ENCODE measurements at regions not wholly inside any gene's neighbourhood (a gene's known extent, or its start where the extent isn't known, plus 50 kb on each side); places are given as distances from the start of the nearest gene placed in this dataset.

DNA sequence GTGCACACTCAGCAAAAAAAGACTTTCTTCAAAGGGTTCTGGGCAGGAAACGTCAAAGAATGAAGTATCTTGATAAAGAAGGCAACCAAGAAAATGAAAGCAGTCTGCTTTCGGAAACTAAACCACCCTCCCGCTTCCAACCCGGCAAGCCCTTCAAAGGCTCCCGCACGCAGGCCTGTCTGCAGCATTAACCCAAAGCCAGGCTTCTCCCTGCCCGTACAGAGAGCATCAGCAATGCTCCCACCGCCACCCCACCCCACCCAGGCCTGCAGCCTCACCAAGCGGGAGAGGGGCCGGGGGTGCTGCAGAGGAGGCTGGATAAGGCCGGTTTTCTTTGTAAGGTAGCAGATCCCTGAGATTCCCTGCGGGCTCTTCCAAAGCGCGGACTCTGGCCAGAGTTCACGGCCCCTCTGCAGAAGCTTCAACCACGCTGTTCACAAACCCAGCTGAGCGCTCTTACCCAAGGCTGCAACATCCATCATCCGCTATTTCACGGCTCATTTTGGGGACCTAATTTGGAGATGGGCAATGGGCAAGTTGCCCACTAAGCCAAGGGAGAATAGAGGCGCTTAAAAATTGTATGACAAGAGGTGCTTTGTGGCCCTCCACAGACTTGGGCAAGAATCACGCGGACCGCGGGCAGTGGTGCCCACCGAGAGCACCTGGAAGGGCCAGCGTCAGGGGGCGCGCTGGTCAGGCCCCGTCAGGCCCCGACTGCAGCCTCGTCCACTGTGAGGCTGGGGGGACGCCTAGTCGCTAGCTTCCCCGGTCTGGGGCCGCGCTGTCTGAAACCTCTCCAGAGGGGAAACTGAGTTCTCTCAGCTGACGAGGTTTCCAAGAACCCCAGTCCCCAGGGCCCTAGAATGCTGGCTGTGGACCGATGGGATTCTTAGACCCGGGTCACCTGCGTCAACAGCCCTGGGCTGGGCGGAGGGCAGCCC lies 225.4 kb upstream of the ID2 start:
- Histone ChIP-seq H3K4me3 (ENCODE audit: low read length in 2 of 2) (no peak overlapping the region), H3K27ac (ENCODE audit: low read length) (no peak overlapping the region), H3K36me3 (ENCODE audit: control insufficient read depth in 2 of 2, insufficient read depth in 2 of 2, low read length in 2 of 2) (no peaks in the 10 kb centered on the region), H3K27me3 (ENCODE audit: control insufficient read depth in 1 of 2, insufficient read depth in 2 of 2, low read length in 2 of 2) (peaks cover 2 to 11% of the 10 kb centered on the region in 2 donors), H3K9ac (ENCODE audit: low read length in 2 of 2) (no peak overlapping the region), H3K9me3 (ENCODE audit: control insufficient read depth in 2 of 2, low read length in 2 of 2) (no peaks in the 10 kb centered on the region), H3K4me1 (ENCODE audit: control insufficient read depth, insufficient read depth, low read length) (no peaks in the 10 kb centered on the region)

DNA sequence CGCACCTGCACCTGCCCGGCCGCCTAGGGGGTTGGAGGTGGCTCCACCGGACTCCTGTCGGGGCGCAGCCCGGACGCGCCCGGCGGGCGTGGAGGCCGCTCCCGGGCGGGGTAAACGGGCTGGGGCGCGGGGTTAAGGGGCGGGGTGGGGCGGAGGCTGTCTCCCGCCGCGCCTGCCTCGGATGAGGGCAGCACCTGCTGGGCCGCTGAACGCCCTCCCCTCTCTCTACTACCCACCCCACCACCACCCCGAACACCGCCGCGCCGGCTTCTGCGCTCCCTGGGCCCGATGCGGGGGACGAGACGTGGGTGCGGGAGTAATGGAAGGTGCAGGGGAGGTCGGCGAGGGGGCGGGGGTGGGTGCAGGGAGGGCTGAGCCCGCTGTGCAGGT lies 224.8 kb upstream of the ID2 start:
- Histone ChIP-seq H3K9me3 (ENCODE audit: control insufficient read depth in 2 of 2, low read length in 2 of 2) (no peaks in the 10 kb centered on the region), H3K9ac (ENCODE audit: low read length in 2 of 2) (no peak overlapping the region), H3K36me3 (ENCODE audit: control insufficient read depth in 2 of 2, insufficient read depth in 2 of 2, low read length in 2 of 2) (no peaks in the 10 kb centered on the region), H3K27me3 (ENCODE audit: control insufficient read depth in 1 of 2, insufficient read depth in 2 of 2, low read length in 2 of 2) (peaks cover 2 to 11% of the 10 kb centered on the region in 2 donors), H3K27ac (ENCODE audit: low read length) (no peak overlapping the region), H3K4me1 (ENCODE audit: control insufficient read depth, insufficient read depth, low read length) (no peaks in the 10 kb centered on the region), H3K4me3 (ENCODE audit: low read length in 2 of 2) (no peak overlapping the region)

DNA sequence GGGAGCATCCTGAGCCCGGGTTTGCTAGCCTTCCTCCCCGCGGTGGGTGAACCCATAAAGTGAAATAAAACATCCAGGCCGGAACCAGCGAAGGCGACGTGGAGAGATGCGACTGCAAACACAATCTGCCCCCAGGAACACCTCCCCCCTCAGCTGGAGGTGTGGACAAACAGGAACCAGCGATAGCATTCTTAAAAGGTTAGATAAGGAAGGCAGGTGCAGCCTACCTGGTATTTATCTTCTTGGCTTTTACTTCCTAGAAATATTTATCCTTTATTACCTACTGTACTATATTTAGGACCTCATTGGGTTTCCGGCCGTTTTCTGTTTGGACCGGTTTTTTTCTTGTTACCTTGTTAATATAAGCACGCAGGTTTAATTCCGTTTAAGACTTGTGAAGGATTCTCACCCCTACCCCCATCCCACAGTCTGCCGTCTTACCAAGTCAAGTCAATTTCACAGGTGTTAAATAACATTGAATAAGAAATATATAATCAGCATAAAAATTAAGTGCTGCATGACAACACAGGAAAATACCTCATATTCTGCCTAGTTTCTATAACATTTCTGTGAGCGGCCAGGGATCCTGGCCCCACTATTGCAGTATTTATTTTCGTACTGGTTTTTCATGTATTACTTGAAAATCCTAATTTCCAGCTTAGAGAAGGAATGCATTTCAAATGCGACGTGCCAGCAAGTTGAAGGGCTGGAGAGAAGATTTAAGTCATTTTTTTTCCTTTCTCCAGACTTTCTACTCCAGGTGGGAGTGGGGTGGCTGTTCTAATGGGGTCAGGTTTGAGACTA lies 224.0 kb upstream of the ID2 start:
- no peak overlapping the region for H3K9ac ChIP-seq (ENCODE audit: low read length in 2 of 2)
- H3K27me3 ChIP-seq (ENCODE audit: control insufficient read depth in 1 of 2, insufficient read depth in 2 of 2, low read length in 2 of 2), result peaks cover 2 to 11% of the 10 kb centered on the region in 2 donors
- H3K36me3 ChIP-seq (ENCODE audit: control insufficient read depth in 2 of 2, insufficient read depth in 2 of 2, low read length in 2 of 2), result no peaks in the 10 kb centered on the region
- H3K27ac ChIP-seq (ENCODE audit: low read length), result no peak overlapping the region
- H3K4me1 ChIP-seq (ENCODE audit: control insufficient read depth, insufficient read depth, low read length), result no peaks in the 10 kb centered on the region
- H3K9me3 ChIP-seq (ENCODE audit: control insufficient read depth in 2 of 2, low read length in 2 of 2), result no peaks in the 10 kb centered on the region
- H3K4me3 ChIP-seq (ENCODE audit: low read length in 2 of 2), result no peak overlapping the region

DNA sequence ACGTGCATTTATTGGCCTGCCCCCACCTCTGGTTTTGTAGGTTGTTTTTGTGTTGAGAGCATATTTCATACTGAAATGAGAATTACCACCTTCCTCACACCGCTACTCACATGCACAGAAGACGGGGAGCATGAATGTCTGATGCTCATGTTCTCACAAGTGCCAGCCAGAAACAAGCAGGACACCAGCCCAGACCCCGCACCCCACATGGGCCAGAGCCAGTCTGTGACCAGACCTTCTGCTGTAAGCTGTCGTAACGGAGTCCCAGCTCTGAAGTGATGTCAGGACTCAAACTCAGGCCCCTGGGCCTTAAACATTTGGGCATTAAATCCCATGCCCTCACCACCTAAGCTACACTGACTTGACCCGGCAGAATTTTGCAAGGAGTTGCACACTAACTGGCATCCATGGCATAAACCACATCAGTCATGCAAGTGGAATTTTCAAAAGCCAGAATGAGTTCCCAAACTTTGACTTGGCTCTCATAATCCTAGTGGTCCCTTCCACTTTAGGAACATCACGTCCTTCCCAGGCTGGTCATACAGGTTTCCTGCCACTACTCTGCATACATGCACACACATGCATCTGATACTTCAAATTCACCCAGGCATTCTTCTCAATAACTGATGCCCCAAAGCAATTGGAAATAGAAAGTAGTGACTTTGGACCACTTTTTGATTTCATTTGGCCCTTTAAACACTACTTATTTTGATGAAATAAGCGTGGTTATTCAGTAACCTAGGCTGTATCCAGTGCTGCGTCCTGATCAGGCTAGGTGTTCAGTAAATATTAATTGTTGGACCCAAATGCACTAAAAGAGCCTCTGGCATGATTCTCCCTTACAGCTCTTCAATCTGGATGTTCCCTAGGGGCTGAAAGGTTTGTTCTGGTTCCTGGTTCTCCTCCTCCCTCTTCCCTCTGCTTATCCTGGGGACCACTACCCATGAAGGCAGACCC lies 223.1 kb upstream of the ID2 start:
- Histone ChIP-seq H3K4me1 (ENCODE audit: control insufficient read depth, insufficient read depth, low read length) (no peaks in the 10 kb centered on the region), H3K9ac (ENCODE audit: low read length in 2 of 2) (no peak overlapping the region), H3K4me3 (ENCODE audit: low read length in 2 of 2) (no peak overlapping the region), H3K9me3 (ENCODE audit: control insufficient read depth in 2 of 2, low read length in 2 of 2) (no peaks in the 10 kb centered on the region), H3K27me3 (ENCODE audit: control insufficient read depth in 1 of 2, insufficient read depth in 2 of 2, low read length in 2 of 2) (peaks cover 2 to 11% of the 10 kb centered on the region in 2 donors), H3K36me3 (ENCODE audit: control insufficient read depth in 2 of 2, insufficient read depth in 2 of 2, low read length in 2 of 2) (no peaks in the 10 kb centered on the region), H3K27ac (ENCODE audit: low read length) (no peak overlapping the region)

DNA sequence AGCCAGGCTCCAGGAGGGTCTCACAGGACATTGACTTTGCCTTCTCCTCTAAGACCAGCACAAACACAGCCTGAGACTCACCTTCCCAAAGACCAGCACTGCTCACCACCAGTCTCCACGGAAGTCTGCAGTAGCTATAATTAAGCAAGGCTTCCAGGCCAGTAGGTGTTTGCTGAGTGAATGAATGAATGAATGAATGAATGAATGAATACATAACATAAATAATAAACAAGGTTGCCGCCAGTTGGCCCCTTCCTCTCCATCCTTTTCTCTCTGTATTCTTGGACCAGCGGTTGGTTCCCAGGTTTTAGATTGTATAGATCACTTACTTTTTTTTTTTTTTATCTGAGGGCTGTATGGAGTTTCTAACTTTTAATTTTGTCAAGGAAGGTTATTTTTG lies 222.4 kb upstream of the ID2 start:
- H3K27me3 ChIP-seq (ENCODE audit: control insufficient read depth in 1 of 2, insufficient read depth in 2 of 2, low read length in 2 of 2), result peaks cover 2 to 10% of the 10 kb centered on the region in 2 donors
- H3K9me3 ChIP-seq (ENCODE audit: control insufficient read depth in 2 of 2, low read length in 2 of 2), result no peaks in the 10 kb centered on the region

DNA sequence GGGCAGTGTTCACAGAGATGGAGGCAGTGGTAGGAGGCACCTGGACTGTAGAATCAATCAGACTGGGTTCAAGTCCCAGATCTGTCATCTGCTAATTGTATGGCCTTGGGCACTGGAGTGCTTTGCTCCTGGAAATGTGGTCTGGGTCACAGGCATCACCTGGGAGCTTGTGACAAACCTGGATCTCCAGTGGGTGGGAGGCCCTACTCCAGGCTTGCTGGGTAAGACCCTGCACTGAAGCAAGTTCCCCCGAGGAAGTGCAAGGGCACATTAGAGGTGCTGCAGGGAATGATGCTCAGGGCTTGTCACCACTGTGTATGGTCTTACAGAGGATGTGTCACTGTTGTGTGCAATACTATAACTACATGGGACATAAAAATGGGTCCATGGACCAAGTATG lies 220.5 kb upstream of the ID2 start:
- no peak overlapping the region for H3K27ac ChIP-seq (ENCODE audit: low read length)
- no peak overlapping the region for H3K4me3 ChIP-seq (ENCODE audit: low read length in 2 of 2)
- no peaks in the 10 kb centered on the region for H3K36me3 ChIP-seq (ENCODE audit: control insufficient read depth in 2 of 2, insufficient read depth in 2 of 2, low read length in 2 of 2)
- H3K27me3 ChIP-seq (ENCODE audit: control insufficient read depth in 1 of 2, insufficient read depth in 2 of 2, low read length in 2 of 2), result peaks cover 2 to 6% of the 10 kb centered on the region in 2 donors
- no peaks in the 10 kb centered on the region for H3K4me1 ChIP-seq (ENCODE audit: control insufficient read depth, insufficient read depth, low read length)
- H3K9me3 ChIP-seq (ENCODE audit: control insufficient read depth in 2 of 2, low read length in 2 of 2), result no peaks in the 10 kb centered on the region
- no peak overlapping the region for H3K9ac ChIP-seq (ENCODE audit: low read length in 2 of 2)

More for the DNA sequence above, 222.4 kb upstream of the ID2 start:
- no peaks in the 10 kb centered on the region for H3K36me3 ChIP-seq (ENCODE audit: control insufficient read depth in 2 of 2, insufficient read depth in 2 of 2, low read length in 2 of 2)
- H3K4me1 ChIP-seq (ENCODE audit: control insufficient read depth, insufficient read depth, low read length), result no peaks in the 10 kb centered on the region
- no peak overlapping the region for H3K4me3 ChIP-seq (ENCODE audit: low read length in 2 of 2)
- no peak overlapping the region for H3K9ac ChIP-seq (ENCODE audit: low read length in 2 of 2)
- H3K27ac ChIP-seq (ENCODE audit: low read length), result no peak overlapping the region

DNA sequence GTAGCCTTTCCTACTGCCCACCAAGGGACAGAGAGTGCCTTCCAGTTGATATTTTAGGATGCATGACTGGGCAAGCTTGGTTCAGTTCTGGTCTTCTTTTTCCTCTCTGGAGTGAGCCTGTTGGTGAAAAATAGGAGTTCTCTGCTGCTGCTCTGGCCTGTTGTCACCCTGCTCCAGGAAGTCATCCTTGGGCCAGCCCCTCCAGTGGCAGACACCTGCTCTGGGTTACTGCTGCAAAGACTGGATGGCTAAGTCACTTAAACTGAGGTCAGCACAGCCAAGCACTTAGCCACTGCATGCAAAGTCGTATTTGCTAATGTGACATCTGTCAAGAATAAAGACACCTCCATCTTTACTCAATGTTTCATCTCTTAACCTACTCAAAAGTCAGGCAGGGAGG lies 219.6 kb upstream of the ID2 start:
- Histone ChIP-seq H3K4me3 (ENCODE audit: low read length in 2 of 2) (no peak overlapping the region), H3K27ac (ENCODE audit: low read length) (no peak overlapping the region), H3K9ac (ENCODE audit: low read length in 2 of 2) (no peak overlapping the region), H3K9me3 (ENCODE audit: control insufficient read depth in 2 of 2, low read length in 2 of 2) (no peaks in the 10 kb centered on the region), H3K27me3 (ENCODE audit: control insufficient read depth in 1 of 2, insufficient read depth in 2 of 2, low read length in 2 of 2) (peaks cover 0 to 2% of the 10 kb centered on the region in 2 donors), H3K36me3 (ENCODE audit: control insufficient read depth in 2 of 2, insufficient read depth in 2 of 2, low read length in 2 of 2) (no peaks in the 10 kb centered on the region), H3K4me1 (ENCODE audit: control insufficient read depth, insufficient read depth, low read length) (no peaks in the 10 kb centered on the region)

DNA sequence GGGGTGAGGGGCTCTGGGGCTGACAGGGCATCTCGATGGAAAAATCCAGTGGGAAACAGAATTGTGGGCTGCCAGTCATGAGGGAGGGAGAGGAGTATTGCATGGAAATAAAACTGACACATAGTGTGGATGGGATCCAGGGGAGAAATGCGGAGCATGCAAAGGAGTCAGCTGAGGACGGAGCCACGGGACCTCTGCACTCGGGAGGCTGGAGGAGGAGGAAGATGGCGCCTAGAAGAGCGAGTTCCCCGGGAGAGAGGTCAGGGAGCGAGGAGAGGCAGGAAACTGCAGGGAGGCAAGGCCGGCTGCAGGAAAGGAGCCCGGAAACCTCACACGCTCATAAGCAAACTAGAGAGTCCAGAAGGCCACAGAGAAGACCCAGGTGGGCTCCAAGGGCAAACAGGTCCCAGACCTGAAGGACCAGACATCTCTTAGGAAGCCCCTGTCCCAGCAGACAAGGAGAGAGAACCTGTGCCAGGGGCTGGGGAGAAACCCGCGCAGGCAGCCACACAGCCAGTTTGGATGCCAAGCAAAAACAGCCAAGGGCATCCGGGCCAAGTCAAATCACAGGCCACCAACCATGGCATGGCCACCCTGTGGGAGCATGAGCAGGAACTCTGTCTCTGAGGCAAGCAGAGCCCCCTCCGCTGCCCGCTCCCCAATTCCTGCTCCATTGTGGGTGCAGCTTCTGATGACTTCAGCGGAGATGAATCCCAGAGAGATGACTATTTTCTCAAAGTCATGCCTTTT lies 218.8 kb upstream of the ID2 start:
- Histone ChIP-seq H3K9ac (ENCODE audit: low read length in 2 of 2) (no peak overlapping the region), H3K27ac (ENCODE audit: low read length) (no peak overlapping the region), H3K27me3 (ENCODE audit: control insufficient read depth in 1 of 2, insufficient read depth in 2 of 2, low read length in 2 of 2) (peaks cover 0 to 2% of the 10 kb centered on the region in 2 donors), H3K9me3 (ENCODE audit: control insufficient read depth in 2 of 2, low read length in 2 of 2) (no peaks in the 10 kb centered on the region), H3K4me3 (ENCODE audit: low read length in 2 of 2) (no peak overlapping the region), H3K36me3 (ENCODE audit: control insufficient read depth in 2 of 2, insufficient read depth in 2 of 2, low read length in 2 of 2) (no peaks in the 10 kb centered on the region), H3K4me1 (ENCODE audit: control insufficient read depth, insufficient read depth, low read length) (no peaks in the 10 kb centered on the region)

DNA sequence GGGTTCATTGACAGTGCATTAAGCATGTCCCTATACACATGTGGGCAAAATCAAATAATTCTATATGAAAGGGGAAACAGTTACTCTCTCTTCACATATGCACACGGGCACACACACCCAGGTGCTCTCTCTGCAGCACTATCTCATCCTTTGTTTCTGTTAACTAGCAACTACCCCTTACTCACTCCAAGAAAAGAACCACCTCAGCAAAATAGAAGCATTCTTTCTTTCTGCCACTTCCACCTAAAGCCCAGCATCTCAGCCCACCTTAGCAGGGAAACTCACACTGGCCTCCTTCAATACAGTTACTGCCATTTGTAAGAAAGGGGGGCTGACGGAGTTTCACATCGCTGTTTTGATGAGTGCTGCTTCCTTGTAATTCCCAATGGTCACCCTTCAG lies 216.3 kb upstream of the ID2 start:
- no peak overlapping the region for H3K27ac ChIP-seq (ENCODE audit: low read length)
- H3K9me3 ChIP-seq (ENCODE audit: control insufficient read depth in 2 of 2, low read length in 2 of 2), result no peaks in the 10 kb centered on the region
- H3K4me3 ChIP-seq (ENCODE audit: low read length in 2 of 2), result no peak overlapping the region

More for the DNA sequence above, 216.3 kb upstream of the ID2 start:
- H3K9ac ChIP-seq (ENCODE audit: low read length in 2 of 2), result no peak overlapping the region
- H3K36me3 ChIP-seq (ENCODE audit: control insufficient read depth in 2 of 2, insufficient read depth in 2 of 2, low read length in 2 of 2), result no peaks in the 10 kb centered on the region
- H3K4me1 ChIP-seq (ENCODE audit: control insufficient read depth, insufficient read depth, low read length), result no peaks in the 10 kb centered on the region
- H3K27me3 ChIP-seq (ENCODE audit: control insufficient read depth in 1 of 2, insufficient read depth in 2 of 2, low read length in 2 of 2), result no peaks in the 10 kb centered on the region

Measured in stomach smooth muscle (tissue), 2 donors.